Upper lobe of right lung (tissue), 1 donor: ENCODE measurements at regions not wholly inside any gene's neighbourhood (a gene's known extent, or its start where the extent isn't known, plus 50 kb on each side); places are given as distances from the start of the nearest gene placed in this dataset.

Source experiments
- ATAC-seq: fragments of 200-7000 bp; cut with Tn5 transposase; one replicate; pipeline ENCODE4 v1.9.1; 2020; ENCODE audit warnings: mild to moderate bottlenecking, moderate library complexity
- DNase-seq: peaks from one replicate; pipeline ENCODE4 v3.0.0-alpha.2; 2020
- H3K27ac ChIP-seq: fragments of 200-600 bp; one replicate; pipeline ENCODE4 v1.8.0; 2022
- H3K27me3 ChIP-seq: fragments of 200-600 bp; one replicate; pipeline ENCODE4 v1.8.0; 2022; ENCODE audit warnings: mild to moderate bottlenecking
- H3K36me3 ChIP-seq: fragments of 200-600 bp; one replicate; pipeline ENCODE4 v1.8.0; 2022
- H3K4me1 ChIP-seq: fragments of 200-600 bp; one replicate; pipeline ENCODE4 v1.8.0; 2022
- H3K4me3 ChIP-seq: fragments of 200-600 bp; one replicate; pipeline ENCODE4 v1.8.0; 2022; ENCODE audit warnings: mild to moderate bottlenecking
- H3K9me3 ChIP-seq: fragments of 200-600 bp; one replicate; pipeline ENCODE4 v1.8.0; 2022
- intact Hi-C: fragments of 100-400 bp; cut with DNase I; formaldehyde crosslinking; loops from one replicate; pipeline ENCODE4 v1.11.0; 2022
- TF ChIP-seq, protein P1 (sequence below): fragments of 200-600 bp; IDR thresholded peaks from one replicate; pipeline ENCODE4 v1.8.0; 2022; ENCODE audit warnings: antibody characterized with exemption
- donor health status: DM: no; HTN: yes; CAD: no; lungs with severe emphysema.

DNA sequence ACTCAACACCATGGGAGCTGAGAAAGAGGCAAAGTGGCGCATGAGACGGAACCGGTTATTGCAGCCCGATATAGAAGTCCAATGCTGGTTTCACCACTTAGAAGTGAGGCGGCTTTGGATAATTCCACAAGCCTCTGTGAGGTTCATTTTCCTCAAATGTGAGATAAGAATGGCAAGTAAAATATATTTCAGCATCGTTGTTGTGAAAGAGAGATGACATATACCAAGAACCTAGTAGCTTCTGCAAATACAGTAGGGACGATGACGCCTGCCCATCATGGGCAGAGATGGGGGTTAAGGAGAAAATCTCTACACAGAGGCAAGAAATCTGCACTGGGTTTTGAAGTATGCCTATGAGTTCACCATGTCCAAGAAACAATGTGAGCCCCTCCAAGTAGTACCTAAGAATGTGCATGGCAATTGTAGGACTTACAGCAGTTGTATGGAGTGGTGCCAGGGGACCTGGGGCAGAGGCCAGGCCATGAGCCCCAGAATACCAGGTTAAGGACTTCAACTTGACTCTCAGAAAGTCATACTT, 352.0 kb downstream of the RNF144A start:
- Histone ChIP-seq H3K27me3 (no peaks in the 10 kb centered on the region), H3K4me1 (no peaks in the 10 kb centered on the region), H3K4me3 (no peak overlapping the region), H3K27ac (no peak overlapping the region), H3K9me3 (no peaks in the 10 kb centered on the region), H3K36me3 (no peaks in the 10 kb centered on the region)
- DNase-seq: no peak
- intact Hi-C loops: no loop called here
- TF ChIP-seq, protein P1, sequence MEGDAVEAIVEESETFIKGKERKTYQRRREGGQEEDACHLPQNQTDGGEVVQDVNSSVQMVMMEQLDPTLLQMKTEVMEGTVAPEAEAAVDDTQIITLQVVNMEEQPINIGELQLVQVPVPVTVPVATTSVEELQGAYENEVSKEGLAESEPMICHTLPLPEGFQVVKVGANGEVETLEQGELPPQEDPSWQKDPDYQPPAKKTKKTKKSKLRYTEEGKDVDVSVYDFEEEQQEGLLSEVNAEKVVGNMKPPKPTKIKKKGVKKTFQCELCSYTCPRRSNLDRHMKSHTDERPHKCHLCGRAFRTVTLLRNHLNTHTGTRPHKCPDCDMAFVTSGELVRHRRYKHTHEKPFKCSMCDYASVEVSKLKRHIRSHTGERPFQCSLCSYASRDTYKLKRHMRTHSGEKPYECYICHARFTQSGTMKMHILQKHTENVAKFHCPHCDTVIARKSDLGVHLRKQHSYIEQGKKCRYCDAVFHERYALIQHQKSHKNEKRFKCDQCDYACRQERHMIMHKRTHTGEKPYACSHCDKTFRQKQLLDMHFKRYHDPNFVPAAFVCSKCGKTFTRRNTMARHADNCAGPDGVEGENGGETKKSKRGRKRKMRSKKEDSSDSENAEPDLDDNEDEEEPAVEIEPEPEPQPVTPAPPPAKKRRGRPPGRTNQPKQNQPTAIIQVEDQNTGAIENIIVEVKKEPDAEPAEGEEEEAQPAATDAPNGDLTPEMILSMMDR: no peak
- ATAC-seq: no peak

DNA sequence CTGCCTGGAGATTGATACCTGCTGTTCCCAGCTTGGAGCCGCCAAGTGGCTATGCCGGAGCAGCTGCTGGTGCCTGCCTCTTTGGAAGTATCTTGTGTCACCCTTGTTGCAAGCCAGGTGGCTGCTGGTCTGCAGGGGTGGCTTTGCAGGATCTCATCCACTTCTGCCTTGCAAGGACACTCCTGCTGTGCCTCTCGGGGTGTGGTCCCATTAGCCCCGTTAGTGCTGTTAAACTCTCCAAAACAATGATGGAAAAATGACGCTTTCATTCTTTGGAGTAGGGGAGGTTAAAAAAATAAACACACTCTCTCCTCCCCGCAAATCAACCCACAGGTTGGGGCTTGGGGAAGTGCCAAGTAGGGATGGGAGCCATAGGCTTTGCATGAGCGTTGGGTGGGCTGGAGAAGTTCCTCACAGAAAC, 352.8 kb downstream of the RNF144A start:
- H3K4me3 ChIP-seq: no peak overlapping the region
- intact Hi-C loops: no loop called here
- no peaks in the 10 kb centered on the region for H3K36me3 ChIP-seq
- no peak for ATAC-seq
- H3K4me1 ChIP-seq: no peaks in the 10 kb centered on the region
- TF ChIP-seq, protein P1: no peak
- H3K27me3 ChIP-seq: no peaks in the 10 kb centered on the region
- no peak overlapping the region for H3K27ac ChIP-seq
- H3K9me3 ChIP-seq: no peaks in the 10 kb centered on the region
- no peak for DNase-seq

DNA sequence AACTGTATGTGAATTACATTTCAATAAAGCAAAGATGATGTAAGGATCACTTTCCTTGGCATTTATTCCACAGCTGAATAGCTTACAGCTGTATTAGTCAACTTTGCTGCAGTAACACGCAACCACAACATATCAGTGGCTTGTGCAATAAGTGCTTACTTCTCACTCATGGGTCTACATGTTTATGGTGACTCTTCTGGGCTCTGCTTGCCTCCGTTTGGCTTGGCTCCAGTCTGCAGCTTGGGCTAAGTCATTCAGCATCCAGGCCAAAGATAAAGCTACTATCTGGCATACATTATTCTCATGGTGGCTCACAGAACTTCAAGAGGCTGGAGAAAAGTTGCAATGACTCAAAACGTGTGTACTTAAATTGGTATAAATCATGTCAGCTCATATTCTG, 355.0 kb downstream of the RNF144A start:
- ATAC-seq (no peak), DNase-seq (no peak)
- H3K36me3 ChIP-seq: no peaks in the 10 kb centered on the region
- TF ChIP-seq, protein P1: no peak
- H3K4me3 ChIP-seq: no peak overlapping the region
- no peaks in the 10 kb centered on the region for H3K9me3 ChIP-seq
- no peak overlapping the region for H3K27ac ChIP-seq
- no peaks in the 10 kb centered on the region for H3K4me1 ChIP-seq
- intact Hi-C loops: no loop called here
- no peaks in the 10 kb centered on the region for H3K27me3 ChIP-seq

DNA sequence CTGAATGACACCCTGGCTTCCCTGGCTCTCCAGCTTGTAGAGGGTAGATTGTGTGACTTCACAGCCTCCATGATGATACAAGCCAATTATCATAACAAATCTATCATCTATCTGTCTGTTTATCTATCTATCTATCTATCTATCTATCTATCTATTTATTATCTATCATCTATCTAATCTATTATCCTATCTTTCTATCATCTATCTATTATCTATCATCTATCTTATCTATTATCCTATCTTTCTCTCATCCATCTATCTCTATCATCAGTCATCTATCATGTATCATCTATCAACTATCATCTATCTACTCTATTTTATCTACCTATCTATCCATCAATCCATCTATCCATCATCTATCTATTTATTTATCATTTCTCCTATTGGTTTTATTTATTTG, 361.8 kb downstream of the RNF144A start:
- TF ChIP-seq, protein P1: no peak
- intact Hi-C loops: no loop called here
- Histone ChIP-seq H3K4me1 (no peaks in the 10 kb centered on the region), H3K27ac (no peak overlapping the region), H3K36me3 (no peaks in the 10 kb centered on the region), H3K4me3 (no peak overlapping the region), H3K9me3 (no peaks in the 10 kb centered on the region), H3K27me3 (no peaks in the 10 kb centered on the region)
- no peak for ATAC-seq
- DNase-seq: no peak

DNA sequence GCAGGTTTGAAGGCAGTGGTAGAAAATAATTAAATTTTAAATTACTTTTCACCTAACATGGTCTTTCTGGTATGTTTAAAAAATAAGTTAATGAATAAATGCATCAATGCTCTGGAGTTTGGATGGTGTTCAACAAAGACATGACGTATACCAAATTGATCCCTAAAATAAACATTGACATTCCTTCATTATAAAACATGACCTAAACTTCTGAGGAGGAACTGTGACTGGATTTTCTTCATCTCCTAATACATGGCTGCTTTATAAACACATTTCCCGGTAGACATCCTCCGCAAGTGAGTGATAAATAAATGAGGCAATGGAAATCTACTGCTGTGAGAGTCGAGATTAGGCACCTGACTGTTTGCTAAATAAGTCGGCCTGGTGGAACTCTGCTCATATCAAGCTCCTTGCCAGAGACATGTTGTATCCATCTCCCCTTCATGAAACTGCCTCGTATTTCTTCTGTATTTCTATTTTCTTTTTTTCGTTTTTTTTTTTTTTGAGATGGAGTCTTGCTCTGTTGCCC, 362.3 kb downstream of the RNF144A start:
- intact Hi-C loops: no loop called here
- H3K36me3 ChIP-seq: no peaks in the 10 kb centered on the region
- H3K9me3 ChIP-seq: no peaks in the 10 kb centered on the region
- no peak overlapping the region for H3K4me3 ChIP-seq
- no peaks in the 10 kb centered on the region for H3K27me3 ChIP-seq
- ATAC-seq: no peak
- H3K27ac ChIP-seq: no peak overlapping the region
- TF ChIP-seq, protein P1: no peak
- H3K4me1 ChIP-seq: no peaks in the 10 kb centered on the region
- no peak for DNase-seq

DNA sequence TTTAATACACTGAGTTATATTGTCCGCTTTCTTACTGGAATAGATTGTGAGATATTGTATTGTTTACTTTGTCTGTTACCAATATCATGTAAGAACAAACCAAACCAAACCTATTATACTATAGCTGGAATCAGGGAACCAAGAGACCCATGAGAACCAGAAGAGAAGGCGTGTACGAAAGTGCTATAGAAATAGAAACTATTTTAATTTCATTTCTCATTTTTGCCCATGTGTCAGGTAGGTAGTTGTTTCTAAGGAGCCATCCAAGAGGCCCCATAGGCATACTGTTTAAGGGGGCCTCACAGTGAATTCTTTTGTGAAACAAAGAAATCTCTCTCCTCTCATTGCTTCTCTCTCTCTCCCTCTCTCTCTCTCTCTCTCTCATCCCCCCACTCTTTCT, 363.6 kb downstream of the RNF144A start:
- no peak for ATAC-seq
- DNase-seq: no peak
- no peaks in the 10 kb centered on the region for H3K9me3 ChIP-seq
- H3K4me1 ChIP-seq: no peaks in the 10 kb centered on the region
- no peak overlapping the region for H3K4me3 ChIP-seq
- no peak overlapping the region for H3K27ac ChIP-seq
- intact Hi-C loops: no loop called here
- H3K36me3 ChIP-seq: no peaks in the 10 kb centered on the region
- no peaks in the 10 kb centered on the region for H3K27me3 ChIP-seq
- TF ChIP-seq, protein P1: no peak
